GM13976 (cell line): ENCODE measurements at regions not wholly inside any gene's neighbourhood (a gene's known extent, or its start where the extent isn't known, plus 50 kb on each side); places are given as distances from the start of the nearest gene placed in this dataset.

Experiments
- DNase-seq: peaks from one replicate; pipeline ENCODE4 v3.0.0; 2012; ENCODE audit warnings: low spot score
- in situ Hi-C: fragments of 300-500 bp; cut with MboI; formaldehyde crosslinking; loops from one replicate; pipeline ENCODE4 v1.12.0; 2022; ENCODE audit warnings: low sequenced_read_pairs, mixed read lengths, inconsistent platforms; ENCODE audit not compliant: unreplicated experiment
- TF ChIP-seq, protein P1 (sequence below): IDR thresholded peaks from 2 replicates; pipeline ENCODE4 v1.5.1; 2012; ENCODE audit warnings: borderline replicate concordance, mild to moderate bottlenecking; ENCODE audit not compliant: insufficient read depth; ENCODE audit errors: extremely low read depth, missing control alignments, control extremely low read depth

DNA sequence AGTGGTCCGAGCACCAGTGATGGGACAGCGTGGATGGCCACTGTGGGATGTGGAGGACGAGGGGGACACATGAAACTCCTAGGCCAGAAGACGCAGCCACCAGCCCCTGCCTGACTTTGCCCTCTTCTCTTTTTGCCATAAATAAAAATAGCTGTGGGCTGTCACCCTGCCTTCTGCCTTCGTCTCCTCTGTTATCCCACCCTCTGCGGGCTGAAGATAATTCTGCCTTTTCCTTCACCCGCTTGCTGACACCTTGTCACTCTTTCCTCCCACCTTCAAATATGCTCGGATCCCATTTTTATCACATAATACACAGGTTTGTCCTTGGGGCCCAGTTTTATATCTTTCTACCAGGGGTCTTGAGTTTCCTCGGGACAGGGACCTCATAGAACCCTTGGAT, 87.6 kb upstream of the CIBAR2 start:
- no peak for DNase-seq
- TF ChIP-seq, protein P1, sequence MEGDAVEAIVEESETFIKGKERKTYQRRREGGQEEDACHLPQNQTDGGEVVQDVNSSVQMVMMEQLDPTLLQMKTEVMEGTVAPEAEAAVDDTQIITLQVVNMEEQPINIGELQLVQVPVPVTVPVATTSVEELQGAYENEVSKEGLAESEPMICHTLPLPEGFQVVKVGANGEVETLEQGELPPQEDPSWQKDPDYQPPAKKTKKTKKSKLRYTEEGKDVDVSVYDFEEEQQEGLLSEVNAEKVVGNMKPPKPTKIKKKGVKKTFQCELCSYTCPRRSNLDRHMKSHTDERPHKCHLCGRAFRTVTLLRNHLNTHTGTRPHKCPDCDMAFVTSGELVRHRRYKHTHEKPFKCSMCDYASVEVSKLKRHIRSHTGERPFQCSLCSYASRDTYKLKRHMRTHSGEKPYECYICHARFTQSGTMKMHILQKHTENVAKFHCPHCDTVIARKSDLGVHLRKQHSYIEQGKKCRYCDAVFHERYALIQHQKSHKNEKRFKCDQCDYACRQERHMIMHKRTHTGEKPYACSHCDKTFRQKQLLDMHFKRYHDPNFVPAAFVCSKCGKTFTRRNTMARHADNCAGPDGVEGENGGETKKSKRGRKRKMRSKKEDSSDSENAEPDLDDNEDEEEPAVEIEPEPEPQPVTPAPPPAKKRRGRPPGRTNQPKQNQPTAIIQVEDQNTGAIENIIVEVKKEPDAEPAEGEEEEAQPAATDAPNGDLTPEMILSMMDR = no peak
- in situ Hi-C loops = no loop called here

DNA sequence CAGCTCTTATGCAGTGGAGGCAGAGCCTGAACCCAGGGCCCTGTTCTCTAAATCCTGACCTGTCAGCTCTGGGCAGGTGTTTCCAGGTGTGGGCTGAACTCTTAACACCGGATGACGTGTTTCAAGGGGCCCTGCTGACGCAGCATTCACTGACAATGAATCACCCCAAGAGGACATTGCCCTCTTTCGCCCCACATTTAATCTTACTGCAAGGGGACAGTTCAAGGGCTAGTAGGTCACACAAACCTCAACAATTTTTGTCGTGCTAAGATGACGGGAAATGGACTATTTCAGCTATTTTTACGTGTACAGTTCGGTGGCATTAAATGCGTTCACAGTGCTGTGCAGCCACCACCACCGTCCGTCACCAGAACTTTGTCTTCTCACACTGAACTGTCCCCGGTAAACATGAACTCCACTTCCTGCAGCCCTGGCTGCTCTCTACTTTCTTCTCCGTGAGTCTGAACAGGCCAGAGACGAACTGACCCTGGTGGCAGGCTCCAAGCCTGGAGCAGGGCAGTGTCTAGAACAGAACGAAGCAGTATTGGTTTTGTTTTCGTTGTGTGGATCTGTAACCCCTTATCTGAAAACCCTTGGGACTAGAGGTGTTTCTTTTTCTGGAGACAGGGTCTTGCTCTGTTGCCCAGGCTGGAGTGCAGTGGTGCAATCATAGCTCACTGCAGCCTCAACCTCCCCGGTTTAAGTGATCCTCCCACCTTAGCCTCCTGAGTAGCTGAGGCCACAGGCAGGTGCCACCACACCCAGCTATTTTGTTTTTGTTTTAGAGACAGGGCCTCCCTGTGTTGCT, 88.4 kb upstream of the CIBAR2 start:
- TF ChIP-seq, protein P1 = no peak
- DNase-seq = no peak
- in situ Hi-C loops = no loop called here

DNA sequence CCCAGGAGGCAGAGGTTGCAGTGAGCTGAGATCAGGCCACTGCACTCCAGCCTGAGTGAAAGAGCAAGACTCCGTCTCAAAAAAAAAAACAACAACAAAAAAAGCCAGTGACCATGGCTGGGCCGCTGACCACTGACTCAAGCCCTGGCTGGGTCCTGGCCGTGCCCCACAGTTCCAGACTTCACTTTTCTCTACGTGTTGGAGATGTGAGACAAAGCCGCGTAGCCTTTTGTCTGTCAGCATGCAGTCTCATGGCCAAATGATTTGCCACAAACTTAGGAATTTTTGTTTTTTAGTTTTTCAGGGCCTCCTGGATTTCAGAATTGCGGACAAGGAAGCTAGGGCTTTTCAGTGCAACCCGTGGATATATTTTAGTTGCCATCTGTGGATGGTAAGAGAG, 89.3 kb upstream of the CIBAR2 start:
- TF ChIP-seq, protein P1 = no peak
- in situ Hi-C loops = no loop called here
- no peak for DNase-seq

DNA sequence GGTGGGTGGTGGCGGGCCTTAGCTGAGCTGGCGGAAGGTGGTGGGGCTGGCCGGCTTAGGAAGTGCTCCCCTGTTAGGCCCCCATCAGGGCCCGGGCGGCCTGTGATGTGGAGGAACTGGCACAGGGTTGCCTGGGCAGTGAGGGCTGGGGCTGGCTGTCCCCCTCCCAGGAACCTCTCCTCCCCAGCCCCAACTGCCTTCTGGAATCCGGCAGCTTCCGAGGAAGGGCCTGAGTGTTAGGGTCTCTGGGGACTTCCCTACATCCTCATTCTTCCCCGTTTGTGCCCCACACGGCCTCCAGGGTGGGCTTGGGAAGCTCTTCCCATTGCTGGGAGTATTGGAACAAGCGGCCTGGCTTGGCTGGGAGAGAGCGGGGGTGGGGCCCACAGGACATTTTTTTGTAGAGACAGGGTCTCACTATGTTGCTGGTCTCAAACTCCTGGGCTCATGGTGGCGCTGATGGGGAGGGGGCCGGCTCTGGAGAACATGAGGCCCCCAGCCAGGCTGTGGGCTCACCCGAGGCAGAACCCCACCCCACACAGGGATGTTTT, 89.9 kb upstream of the CIBAR2 start:
- DNase-seq = no peak
- in situ Hi-C loops = no loop called here
- TF ChIP-seq, protein P1 = no peak

DNA sequence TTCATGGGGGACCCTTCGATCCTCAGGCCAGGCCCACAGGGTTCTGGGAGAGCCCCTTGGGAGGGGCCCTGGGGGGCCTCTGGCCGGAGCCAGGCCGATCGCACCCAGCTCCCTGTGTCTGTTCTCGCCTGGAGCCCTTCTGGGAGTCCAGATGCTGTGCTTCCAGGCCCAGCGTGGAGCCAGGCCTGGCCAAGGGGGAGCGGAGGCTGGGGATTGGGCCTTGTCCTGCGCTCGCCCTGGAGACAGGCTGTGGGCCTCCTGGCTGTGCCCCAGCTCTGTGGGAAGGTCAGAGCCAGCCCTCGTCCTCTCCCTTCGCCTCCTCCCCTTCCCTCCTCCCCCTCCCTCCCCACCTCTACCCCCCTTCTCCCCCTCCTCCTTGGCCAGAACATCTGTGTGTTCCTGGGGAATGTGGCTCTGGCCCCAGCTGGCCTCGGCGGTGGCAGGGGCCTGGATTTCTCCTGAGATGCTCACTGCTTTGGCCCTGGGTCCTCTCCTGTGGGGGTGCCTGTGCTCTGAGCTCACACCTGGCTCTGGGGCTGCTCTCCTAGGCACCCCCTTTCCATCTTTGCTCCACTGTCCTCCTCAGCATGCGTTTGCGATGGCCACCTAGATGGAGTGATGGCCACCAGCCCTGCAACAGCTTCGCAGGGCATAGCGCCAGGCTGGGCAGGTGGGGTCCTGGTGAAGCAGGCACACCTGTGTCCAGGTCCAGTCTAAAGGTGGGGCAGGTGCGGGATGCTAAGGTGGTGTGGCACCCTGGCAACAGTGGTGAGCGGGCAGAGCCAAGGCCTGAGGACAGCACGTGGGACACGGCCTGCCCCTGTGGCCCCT, 90.6 kb upstream of the CIBAR2 start:
- TF ChIP-seq, protein P1 = no peak
- in situ Hi-C loops = no loop called here
- no peak for DNase-seq

DNA sequence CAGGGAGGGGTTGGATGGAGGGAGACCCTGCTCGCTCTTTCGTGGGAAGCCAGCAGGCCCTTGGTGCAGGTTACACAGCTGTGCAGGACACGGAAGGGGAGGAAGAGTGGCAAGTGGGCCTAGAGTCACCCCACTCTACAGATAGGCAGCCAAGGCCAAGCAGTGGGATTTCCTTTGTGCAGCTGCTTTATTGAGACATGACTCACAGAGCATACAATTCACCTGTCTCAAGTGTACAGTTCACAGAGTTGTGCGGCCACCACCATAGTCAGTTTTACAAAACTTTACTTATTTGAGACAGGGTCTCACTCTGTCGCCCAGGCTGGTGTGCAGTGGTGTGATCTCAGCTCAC, 91.2 kb upstream of the CIBAR2 start:
- TF ChIP-seq, protein P1 = no peak
- no peak for DNase-seq
- in situ Hi-C loops = no loop called here
